ENCODE measurements at regions not wholly inside any gene's neighbourhood (a gene's known extent, or its start where the extent isn't known, plus 50 kb on each side); places are given as distances from the start of the nearest gene placed in this dataset.

GRCh38 chr20:11252447-11252846 lies 578.6 kb upstream of the JAG1 start:
- TF ChIP-seq CTCF (IDR thresholded peaks at IDR 0.05; ENCODE audit: insufficient read depth, low read length, poor library complexity, severe bottlenecking): no peak
- Histone ChIP-seq H3K27me3 (ENCODE audit: control insufficient read depth, insufficient read depth, low read length) (no peaks in the 10 kb centered on the region), H3K36me3 (ENCODE audit: control insufficient read depth, insufficient read depth, low read length) (no peaks in the 10 kb centered on the region), H3K4me3 (ENCODE audit: low read depth, low read length) (no peak overlapping the region)
- no peak for DNase-seq (ENCODE audit: low read depth)

- no peak overlapping the region for H3K4me3 ChIP-seq (ENCODE audit: low read depth, low read length)
- no peak for TF ChIP-seq CTCF (IDR thresholded peaks at IDR 0.05; ENCODE audit: insufficient read depth, low read length, poor library complexity, severe bottlenecking)
Measured at GRCh38 chr20:11255455-11255854, 581.7 kb upstream of the JAG1 start.

GRCh38 chr20:11255860-11256259 lies 582.1 kb upstream of the JAG1 start:
- Histone ChIP-seq H3K36me3 (ENCODE audit: control insufficient read depth, insufficient read depth, low read length) (no peaks in the 10 kb centered on the region), H3K4me3 (ENCODE audit: low read depth, low read length) (no peak overlapping the region), H3K27me3 (ENCODE audit: control insufficient read depth, insufficient read depth, low read length) (no peaks in the 10 kb centered on the region)
- no peak for DNase-seq (ENCODE audit: low read depth)
- TF ChIP-seq CTCF (IDR thresholded peaks at IDR 0.05; ENCODE audit: insufficient read depth, low read length, poor library complexity, severe bottlenecking): no peak

More at GRCh38 chr20:11255455-11255854, 581.7 kb upstream of the JAG1 start:
- DNase-seq (ENCODE audit: low read depth): no peak
- no peaks in the 10 kb centered on the region for H3K27me3 ChIP-seq (ENCODE audit: control insufficient read depth, insufficient read depth, low read length)
- no peaks in the 10 kb centered on the region for H3K36me3 ChIP-seq (ENCODE audit: control insufficient read depth, insufficient read depth, low read length)

- Histone ChIP-seq H3K27me3 (ENCODE audit: control insufficient read depth, insufficient read depth, low read length) (no peaks in the 10 kb centered on the region), H3K4me3 (ENCODE audit: low read depth, low read length) (no peak overlapping the region), H3K36me3 (ENCODE audit: control insufficient read depth, insufficient read depth, low read length) (no peaks in the 10 kb centered on the region)
- no peak for DNase-seq (ENCODE audit: low read depth)
- no peak for TF ChIP-seq CTCF (IDR thresholded peaks at IDR 0.05; ENCODE audit: insufficient read depth, low read length, poor library complexity, severe bottlenecking)
Measured at GRCh38 chr20:11260611-11261010, 586.8 kb upstream of the JAG1 start.

- Histone ChIP-seq H3K27me3 (ENCODE audit: control insufficient read depth, insufficient read depth, low read length) (no peaks in the 10 kb centered on the region), H3K36me3 (ENCODE audit: control insufficient read depth, insufficient read depth, low read length) (no peaks in the 10 kb centered on the region), H3K4me3 (ENCODE audit: low read depth, low read length) (no peak overlapping the region)
- DNase-seq (ENCODE audit: low read depth): peak; percentile 82
- TF ChIP-seq CTCF (IDR thresholded peaks at IDR 0.05; ENCODE audit: insufficient read depth, low read length, poor library complexity, severe bottlenecking): peak; percentile 3
Measured at GRCh38 chr20:11261533-11262000, 587.8 kb upstream of the JAG1 start.

- no peak for TF ChIP-seq CTCF (IDR thresholded peaks at IDR 0.05; ENCODE audit: insufficient read depth, low read length, poor library complexity, severe bottlenecking)
- H3K4me3 ChIP-seq (ENCODE audit: low read depth, low read length): no peak overlapping the region
- H3K27me3 ChIP-seq (ENCODE audit: control insufficient read depth, insufficient read depth, low read length): no peaks in the 10 kb centered on the region
- no peaks in the 10 kb centered on the region for H3K36me3 ChIP-seq (ENCODE audit: control insufficient read depth, insufficient read depth, low read length)
- no peak for DNase-seq (ENCODE audit: low read depth)
Measured at GRCh38 chr20:11266571-11266970, 592.8 kb upstream of the JAG1 start.
